HS-5 (cell line): ENCODE measurements at regions not wholly inside any gene's neighbourhood (a gene's known extent, or its start where the extent isn't known, plus 50 kb on each side); places are given as distances from the start of the nearest gene placed in this dataset.
A peak's percentile ranks its signal among the peaks of the same experiment; 100 is the strongest.

Source experiments
- DNase-seq: peaks from one replicate; pipeline ENCODE4 v3.0.0-alpha.2; 2012; ENCODE audit warnings: low read depth

DNA sequence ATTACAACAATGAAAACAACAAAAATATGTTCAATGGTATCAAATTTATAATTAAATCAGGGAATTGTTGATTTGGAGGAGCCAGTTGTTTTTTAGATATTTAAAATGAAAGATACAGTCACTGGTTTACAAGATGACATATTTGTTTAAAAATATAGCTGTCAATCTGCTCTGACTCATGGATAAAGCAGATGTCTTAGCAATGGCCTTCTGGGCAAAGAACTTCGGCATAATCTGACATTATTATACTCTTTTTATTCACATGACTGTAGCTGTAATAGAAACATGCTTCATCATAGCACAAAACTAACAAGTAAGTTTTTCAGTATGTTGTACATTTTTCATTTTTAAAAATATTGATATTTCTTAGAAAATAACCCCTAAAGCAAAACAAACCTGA is 267.4 kb downstream of the CENPW start:
- DNase-seq: no peak

DNA sequence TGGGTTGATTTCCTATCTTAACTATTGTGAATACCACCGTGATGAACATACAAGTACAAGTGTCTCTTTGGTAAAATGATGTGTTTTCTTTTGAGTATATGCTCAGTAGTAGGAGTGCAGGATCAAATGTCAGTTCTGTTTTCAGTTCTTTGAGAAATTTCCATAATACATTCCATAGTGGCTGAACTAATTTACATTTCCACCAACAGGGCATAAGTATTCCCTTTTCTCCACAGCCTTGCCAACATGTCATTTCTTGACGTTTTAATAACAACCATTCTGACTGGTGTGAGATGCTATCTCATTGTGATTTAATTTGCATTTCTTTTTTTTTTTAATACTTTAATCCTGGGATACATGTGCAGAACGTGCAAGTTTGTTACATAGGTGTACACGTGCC is 268.8 kb downstream of the CENPW start:
- DNase-seq: no peak

- DNase-seq: no peak
Observed at GRCh38 chr6:126614642-126615504, 275.0 kb downstream of the CENPW start.

DNA sequence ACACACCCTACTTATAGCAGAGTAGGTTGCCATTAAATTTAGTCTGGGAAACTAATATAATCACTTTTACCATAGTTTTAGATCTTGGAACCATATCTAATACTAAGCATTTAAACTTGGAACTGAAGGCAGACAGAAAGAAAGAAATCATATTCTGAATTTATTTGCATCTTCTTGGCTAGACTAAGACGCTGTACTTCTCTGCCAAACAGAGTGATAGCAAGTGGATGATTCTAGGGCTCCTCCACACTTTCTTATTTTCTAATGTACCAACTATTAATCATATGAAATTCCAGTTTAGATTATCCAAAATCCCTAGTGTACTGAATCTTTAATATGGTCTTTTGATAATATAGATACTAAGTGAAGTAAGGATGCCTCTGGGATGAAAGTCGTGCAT is 277.0 kb downstream of the CENPW start:
- DNase-seq: no peak

- no peak for DNase-seq
Observed at GRCh38 chr6:126618639-126619343, 278.9 kb downstream of the CENPW start.

DNA sequence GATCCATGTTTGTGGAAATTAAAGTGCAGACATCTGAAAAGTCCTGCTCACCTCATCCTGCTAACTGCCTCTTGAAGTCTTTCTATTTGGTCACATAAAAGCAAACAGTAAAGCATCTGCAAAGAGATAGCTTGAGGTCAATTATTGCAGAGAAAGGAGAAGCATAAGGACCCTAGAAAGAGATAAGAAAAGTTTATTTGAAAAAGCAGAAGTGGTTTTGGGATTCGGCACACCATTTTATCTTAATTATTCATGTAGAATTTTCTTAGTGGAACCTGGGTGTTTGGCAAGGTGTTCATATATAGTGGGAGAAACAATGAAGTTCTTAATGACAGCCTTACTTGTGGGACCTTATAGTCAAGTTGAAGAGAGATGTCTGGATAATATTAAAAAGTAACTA is 280.8 kb downstream of the CENPW start:
- no peak for DNase-seq

DNA sequence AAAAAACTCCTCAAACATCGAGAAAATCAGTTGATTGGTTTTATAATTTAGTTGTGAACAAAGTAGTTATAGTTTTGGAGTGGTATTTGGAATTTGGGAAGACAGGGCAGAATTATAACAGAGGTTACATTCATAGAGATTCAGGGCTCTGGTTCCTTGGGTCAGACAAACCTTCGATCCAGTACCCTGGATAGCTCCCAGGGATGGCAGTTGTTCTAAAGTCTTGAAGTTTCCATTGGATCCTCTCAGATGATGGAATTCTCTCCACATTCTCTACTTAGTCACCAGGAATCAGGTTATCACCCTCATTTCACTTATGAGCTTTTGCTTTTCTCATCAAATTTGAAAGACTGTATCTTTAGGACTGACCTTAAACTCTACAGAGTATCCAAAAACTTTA is 285.1 kb downstream of the CENPW start:
- no peak for DNase-seq

DNA sequence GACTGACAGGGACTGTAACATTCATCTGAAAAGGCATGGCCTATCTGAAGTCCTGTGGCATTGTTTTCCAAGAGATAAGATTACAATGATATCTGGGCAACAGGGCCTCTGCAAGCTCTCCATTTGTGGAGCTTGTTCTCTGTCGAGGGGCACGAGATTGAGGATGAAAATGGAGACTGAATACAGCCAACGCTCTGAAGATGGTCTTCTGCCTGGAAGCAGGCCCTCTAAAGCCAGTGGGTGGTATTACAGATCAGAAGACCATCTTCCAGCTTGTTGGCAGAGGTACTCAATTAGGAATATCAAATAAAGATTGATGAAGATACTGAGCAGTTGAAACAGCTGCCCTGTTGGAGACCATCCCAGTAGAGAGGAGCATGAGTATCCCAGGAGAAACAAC is 288.2 kb downstream of the CENPW start:
- DNase-seq: no peak

GRCh38 chr6:126631363-126631762 is 291.4 kb downstream of the CENPW start:
- no peak for DNase-seq

- DNase-seq: no peak
Observed at GRCh38 chr6:126632271-126632670, 292.4 kb downstream of the CENPW start.

DNA sequence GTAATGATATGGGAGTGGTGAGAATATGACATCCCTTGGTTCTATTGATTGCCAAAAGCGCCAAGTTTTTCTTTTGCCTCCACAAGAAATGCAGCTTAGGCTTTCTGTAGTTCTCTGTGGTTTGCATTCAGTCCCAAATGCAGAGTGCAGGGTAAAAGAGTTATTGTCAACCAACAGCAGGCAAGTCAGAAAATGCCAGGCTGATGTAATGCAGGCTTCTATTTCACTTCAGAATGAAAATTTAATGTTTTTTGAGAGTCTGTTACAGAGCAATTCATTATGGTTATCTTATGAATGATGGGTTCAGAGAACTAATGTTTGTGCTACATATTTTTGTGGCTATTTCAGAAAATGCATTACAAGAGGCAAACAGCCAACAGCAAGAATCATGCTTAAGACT is 293.5 kb downstream of the CENPW start:
- no peak for DNase-seq

GRCh38 chr6:126640356-126640755 is 300.4 kb downstream of the CENPW start:
- no peak for DNase-seq

DNA sequence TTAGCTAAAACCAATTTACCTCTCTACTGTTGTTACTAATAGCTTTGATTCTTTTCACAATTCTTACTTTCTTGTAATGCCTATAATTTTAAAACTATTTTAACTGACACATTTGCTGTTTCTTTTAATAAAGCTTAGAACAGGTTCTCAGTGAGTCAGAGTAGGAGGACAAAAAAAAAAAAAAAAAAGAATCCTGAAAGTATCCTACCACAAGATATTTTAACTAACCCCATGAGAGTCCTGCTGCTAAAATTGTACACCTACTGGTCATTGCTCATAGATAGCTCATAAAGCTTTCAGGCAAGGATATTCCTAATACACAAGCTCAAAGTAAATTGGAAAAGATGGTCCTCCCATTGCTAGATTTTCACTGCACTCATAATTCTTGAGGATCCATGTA is 301.0 kb downstream of the CENPW start:
- no peak for DNase-seq

- DNase-seq: no peak
Observed at GRCh38 chr6:126641641-126642040, 301.7 kb downstream of the CENPW start.

DNA sequence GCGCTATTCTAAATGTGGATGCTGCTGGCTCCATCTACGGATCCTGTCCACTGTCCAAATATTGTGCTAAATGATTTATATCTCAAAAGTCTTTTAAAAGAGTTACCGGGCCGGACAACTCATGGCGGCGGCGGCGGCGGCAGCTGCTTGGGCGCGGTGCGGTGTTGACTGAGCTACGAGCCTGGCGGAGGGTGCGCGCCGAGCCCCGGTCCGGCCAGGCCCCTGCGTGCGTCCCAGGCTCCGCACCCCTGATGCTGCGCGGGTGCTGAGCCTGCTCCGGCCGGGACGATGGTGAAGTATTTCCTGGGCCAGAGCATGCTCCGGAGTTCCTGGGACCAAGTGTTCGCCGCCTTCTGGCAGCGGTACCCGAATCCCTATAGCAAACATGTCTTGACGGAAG is 303.4 kb downstream of the CENPW start:
- no peak for DNase-seq

GRCh38 chr6:126650931-126651330 is 311.0 kb downstream of the CENPW start:
- DNase-seq: no peak

- DNase-seq: no peak
Observed at GRCh38 chr6:126657561-126658175, 317.8 kb downstream of the CENPW start.

GRCh38 chr6:126660376-126660775 is 320.5 kb downstream of the CENPW start:
- no peak for DNase-seq

DNA sequence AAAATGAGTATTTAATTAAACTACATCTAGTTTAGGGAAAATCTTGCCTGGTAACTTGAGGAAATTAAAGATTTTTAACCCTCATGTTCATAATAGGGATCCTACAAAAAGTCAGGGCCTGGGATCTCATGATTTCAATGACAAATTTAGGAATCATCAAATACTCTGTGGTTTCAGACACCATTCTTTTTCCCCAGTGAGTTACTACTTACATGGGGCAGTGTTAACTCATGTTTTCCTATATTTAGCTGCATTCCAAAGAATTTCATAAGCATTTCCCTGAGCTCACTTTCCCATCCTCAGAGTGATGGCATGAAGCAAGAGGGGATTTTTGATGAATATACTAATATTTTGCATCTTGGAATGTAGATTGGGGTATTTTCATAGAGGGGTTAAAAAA is 321.7 kb downstream of the CENPW start:
- peak; percentile 84 for DNase-seq

DNA sequence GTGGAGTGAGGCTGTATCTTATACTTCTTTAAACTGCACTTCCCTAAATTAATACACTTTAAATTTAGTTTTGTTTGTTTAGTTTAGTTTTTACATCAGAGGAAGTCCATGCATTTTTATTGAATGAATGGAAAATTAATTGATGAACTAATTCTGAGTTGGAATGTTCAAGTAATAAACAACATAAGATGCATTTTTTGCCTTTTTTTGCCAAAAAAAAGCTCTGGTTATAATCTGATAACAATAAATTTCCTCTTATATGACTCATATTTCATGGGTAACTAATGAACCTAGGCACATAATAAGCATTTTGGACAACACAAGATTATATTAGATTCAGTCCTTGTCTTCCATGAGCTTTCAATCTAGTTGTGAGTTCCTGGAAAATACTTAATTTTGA is 323.1 kb downstream of the CENPW start:
- no peak for DNase-seq

- no peak for DNase-seq
Observed at GRCh38 chr6:126664271-126664670, 324.4 kb downstream of the CENPW start.

DNA sequence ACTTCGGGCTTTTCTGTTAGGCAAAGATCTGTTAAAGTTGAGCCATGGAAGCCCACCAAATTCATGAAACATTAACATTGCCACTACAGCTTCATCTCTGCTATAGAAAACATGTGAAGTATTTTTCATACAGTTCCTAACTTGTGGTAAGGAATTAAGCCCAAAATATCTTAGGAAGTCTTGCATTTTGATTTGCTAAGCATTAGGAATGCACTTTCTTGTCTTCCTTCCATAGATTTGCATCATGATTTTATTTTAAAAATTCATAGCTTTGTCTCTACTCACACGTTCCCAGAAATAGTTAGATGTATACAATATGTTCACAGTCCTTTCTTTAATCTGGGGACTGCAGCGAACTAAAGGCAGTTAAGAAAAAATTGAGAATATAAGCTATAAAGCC is 325.6 kb downstream of the CENPW start:
- no peak for DNase-seq

- no peak for DNase-seq
Observed at GRCh38 chr6:126667071-126667470, 327.2 kb downstream of the CENPW start.
